DOHH2 (cell line): ENCODE measurements at regions not wholly inside any gene's neighbourhood (a gene's known extent, or its start where the extent isn't known, plus 50 kb on each side); places are given as distances from the start of the nearest gene placed in this dataset.

Source experiments
- H3F3A ChIP-seq: fragments of 200-600 bp; sonication (generic), shearing (Covaris generic); 2 replicates; pipeline ENCODE4 v1.6.0; 2016; ENCODE audit warnings: antibody characterized with exemption, mild to moderate bottlenecking; ENCODE audit not compliant: control insufficient read depth, insufficient read depth
- H3K27ac ChIP-seq: fragments of 200-600 bp; sonication (generic); 2 replicates; pipeline ENCODE4 v1.5.1; 2014; ENCODE audit warnings: low read depth, mild to moderate bottlenecking, low read length, moderate library complexity
- H3K27me3 ChIP-seq: fragments of 200-600 bp; sonication (generic); 2 replicates; pipeline ENCODE4 v1.6.1; 2014; ENCODE audit warnings: mild to moderate bottlenecking, low read length, mixed read lengths; ENCODE audit not compliant: control insufficient read depth
- H3K36me3 ChIP-seq: fragments of 200-600 bp; sonication (generic); 2 replicates; pipeline ENCODE4 v1.6.1; 2014; ENCODE audit warnings: mild to moderate bottlenecking, low read length, moderate library complexity, mixed read lengths; ENCODE audit not compliant: control insufficient read depth
- H3K4me1 ChIP-seq: fragments of 200-600 bp; sonication (generic); 2 replicates; pipeline ENCODE4 v1.6.1; 2014; ENCODE audit warnings: mild to moderate bottlenecking, low read length, mixed read lengths; ENCODE audit not compliant: control insufficient read depth
- H3K4me2 ChIP-seq: fragments of 200-600 bp; sonication (generic); 2 replicates; pipeline ENCODE4 v1.6.0; 2014; ENCODE audit warnings: mild to moderate bottlenecking, low read length, moderate library complexity
- H3K4me3 ChIP-seq: fragments of 200-600 bp; sonication (generic); 2 replicates; pipeline ENCODE4 v1.5.1; 2014; ENCODE audit warnings: mild to moderate bottlenecking, low read length, mixed read lengths
- H3K79me2 ChIP-seq: fragments of 200-600 bp; sonication (generic); 2 replicates; pipeline ENCODE4 v1.6.1; 2014; ENCODE audit warnings: mild to moderate bottlenecking, low read length, mixed read lengths; ENCODE audit not compliant: control insufficient read depth
- H3K9me2 ChIP-seq: fragments of 200-600 bp; sonication (generic); replicated peaks from 2 replicates; pipeline ENCODE4 v1.6.1; 2014; ENCODE audit warnings: mild to moderate bottlenecking, low read length, mixed read lengths; ENCODE audit not compliant: control insufficient read depth
- H3K9me3 ChIP-seq: fragments of 200-600 bp; sonication (generic); 2 replicates; pipeline ENCODE4 v1.6.1; 2014; ENCODE audit warnings: antibody characterized with exemption, low read length, mixed read lengths; ENCODE audit not compliant: control insufficient read depth, insufficient read depth
- H4K20me1 ChIP-seq: fragments of 200-600 bp; sonication (generic); 2 replicates; pipeline ENCODE4 v1.6.0; 2014; ENCODE audit warnings: low read depth, mild to moderate bottlenecking, antibody characterized with exemption, low read length, moderate library complexity; ENCODE audit not compliant: control insufficient read depth, insufficient read depth
- CTCF ChIP-seq: fragments of 200-600 bp; sonication (generic); IDR thresholded peaks from one replicate; pipeline ENCODE4 v1.5.1; 2014; ENCODE audit warnings: antibody characterized with exemption, mild to moderate bottlenecking, low read depth, low read length; ENCODE audit not compliant: poor library complexity, severe bottlenecking
- EZH2phosphoT487 ChIP-seq: fragments of 200-600 bp; sonication (generic); IDR thresholded peaks from 2 replicates; pipeline ENCODE4 v1.6.1; 2017; ENCODE audit warnings: borderline replicate concordance, mild to moderate bottlenecking, antibody characterized with exemption, low read length, moderate library complexity, mixed read lengths

GRCh38 chr4:20462426-20463175 lies 210.9 kb downstream of the SLIT2 start:
- no peaks in the 10 kb centered on the region for H3K4me1 ChIP-seq
- H3K9me2 ChIP-seq: no peaks in the 10 kb centered on the region
- no peak overlapping the region for H3K4me3 ChIP-seq
- H3K27me3 ChIP-seq: no peaks in the 10 kb centered on the region
- H3K4me2 ChIP-seq: no peak overlapping the region
- no peaks in the 10 kb centered on the region for H3K9me3 ChIP-seq
- TF ChIP-seq CTCF (no peak), EZH2phosphoT487 (no peak)
- H3K36me3 ChIP-seq: no peaks in the 10 kb centered on the region
- H3K79me2 ChIP-seq: no peaks in the 10 kb centered on the region
- H4K20me1 ChIP-seq: no peaks in the 10 kb centered on the region
- H3K27ac ChIP-seq: no peak overlapping the region
- H3F3A ChIP-seq: no peaks in the 10 kb centered on the region

GRCh38 chr4:20463176-20463430 lies 211.4 kb downstream of the SLIT2 start:
- no peaks in the 10 kb centered on the region for H3K79me2 ChIP-seq
- no peak overlapping the region for H3K4me2 ChIP-seq
- no peaks in the 10 kb centered on the region for H4K20me1 ChIP-seq
- no peaks in the 10 kb centered on the region for H3K9me3 ChIP-seq
- no peaks in the 10 kb centered on the region for H3F3A ChIP-seq
- no peaks in the 10 kb centered on the region for H3K9me2 ChIP-seq
- no peak overlapping the region for H3K27ac ChIP-seq
- no peaks in the 10 kb centered on the region for H3K4me1 ChIP-seq
- no peaks in the 10 kb centered on the region for H3K27me3 ChIP-seq
- no peaks in the 10 kb centered on the region for H3K36me3 ChIP-seq
- no peak overlapping the region for H3K4me3 ChIP-seq
- TF ChIP-seq EZH2phosphoT487: no peak
- TF ChIP-seq CTCF: no peak

DNA sequence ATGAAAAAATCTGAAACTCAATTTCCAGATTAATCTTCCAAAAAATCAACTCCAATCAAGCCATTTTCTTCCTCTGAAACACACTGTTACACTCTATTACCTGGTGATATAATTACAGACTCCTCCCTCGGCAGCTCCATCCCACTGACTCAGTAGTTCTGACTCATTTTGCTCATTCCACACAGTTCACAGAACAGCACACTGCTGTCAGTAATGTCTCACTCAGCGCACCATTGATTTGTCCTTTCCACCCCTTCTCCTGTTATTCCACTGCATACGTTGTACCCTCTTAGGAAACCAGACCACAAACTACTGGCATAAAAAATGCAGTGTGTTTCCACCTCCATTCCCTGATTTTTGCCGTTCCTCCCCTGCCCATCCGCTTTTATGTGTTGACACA lies 212.7 kb downstream of the SLIT2 start:
- Histone ChIP-seq H3K4me2 (no peak overlapping the region), H3K27ac (no peak overlapping the region), H3K9me3 (no peaks in the 10 kb centered on the region), H3K36me3 (no peaks in the 10 kb centered on the region), H3K79me2 (no peaks in the 10 kb centered on the region), H3K4me3 (no peak overlapping the region), H3K9me2 (no peaks in the 10 kb centered on the region), H3F3A (no peaks in the 10 kb centered on the region), H4K20me1 (no peaks in the 10 kb centered on the region), H3K27me3 (no peaks in the 10 kb centered on the region), H3K4me1 (no peaks in the 10 kb centered on the region)
- TF ChIP-seq CTCF (no peak), EZH2phosphoT487 (no peak)
